WTC11 (cell line): ENCODE measurements at regions not wholly inside any gene's neighbourhood (a gene's known extent, or its start where the extent isn't known, plus 50 kb on each side); places are given as distances from the start of the nearest gene placed in this dataset.

Source experiments
- ATF3 ChIP-seq: sonication (generic); formaldehyde crosslinking; conservative IDR thresholded peaks from 2 replicates; pipeline ENCODE4 v1.8.1; 2022; ENCODE audit warnings: mild to moderate bottlenecking, missing genetic modification reagents
- CREB1 ChIP-seq: sonication (generic); formaldehyde crosslinking; IDR thresholded peaks from 2 replicates; pipeline ENCODE4 v1.8.0; 2023; ENCODE audit warnings: mild to moderate bottlenecking, missing genetic modification reagents
- CTCF ChIP-seq: fragments of 200-600 bp; IDR thresholded peaks from 2 replicates; pipeline ENCODE4 v1.8.0; 2022; ENCODE audit warnings: antibody characterized with exemption
- FOXJ3 ChIP-seq: sonication (generic); formaldehyde crosslinking; IDR thresholded peaks from 2 replicates; pipeline ENCODE4 v1.9.0; 2021; ENCODE audit warnings: missing genetic modification reagents, mild to moderate bottlenecking, borderline replicate concordance
- MAX ChIP-seq: sonication (generic); formaldehyde crosslinking; IDR thresholded peaks from 2 replicates; pipeline ENCODE4 v1.8.0; 2022; ENCODE audit warnings: mild to moderate bottlenecking, missing genetic modification reagents
- NFYB ChIP-seq: sonication (generic); formaldehyde crosslinking; conservative IDR thresholded peaks from 2 replicates; pipeline ENCODE4 v1.8.0; 2022; ENCODE audit warnings: low read depth, missing genetic modification reagents
- ZNF121 ChIP-seq: sonication (generic); formaldehyde crosslinking; IDR thresholded peaks from 2 replicates; pipeline ENCODE4 v1.8.0; 2023; ENCODE audit warnings: missing genetic modification reagents
- TF ChIP-seq, protein P1 (sequence below): sonication (generic); formaldehyde crosslinking; IDR thresholded peaks from 2 replicates; pipeline ENCODE4 v1.8.1; 2022; ENCODE audit warnings: mild to moderate bottlenecking, missing genetic modification reagents, moderate library complexity, borderline replicate concordance
- TF ChIP-seq, protein P2 (sequence below): sonication (generic); formaldehyde crosslinking; IDR thresholded peaks from 2 replicates; pipeline ENCODE4 v1.8.1; 2022; ENCODE audit warnings: mild to moderate bottlenecking, moderate library complexity, missing genetic modification reagents
- TF ChIP-seq, protein P3 (sequence below): sonication (generic); formaldehyde crosslinking; IDR thresholded peaks from 2 replicates; pipeline ENCODE4 v1.8.1; 2023; ENCODE audit warnings: mild to moderate bottlenecking, missing genetic modification reagents, moderate library complexity

GRCh38 chr2:216989340-216990129 lies 129.7 kb upstream of the TNP1 start:
- no peak for TF ChIP-seq NFYB
- TF ChIP-seq CTCF = no peak
- TF ChIP-seq ATF3 = no peak
- TF ChIP-seq ZNF121 = no peak
- no peak for TF ChIP-seq MAX (CRISPR knock-in tag)
- TF ChIP-seq CREB1 = no peak
- TF ChIP-seq, protein P1, sequence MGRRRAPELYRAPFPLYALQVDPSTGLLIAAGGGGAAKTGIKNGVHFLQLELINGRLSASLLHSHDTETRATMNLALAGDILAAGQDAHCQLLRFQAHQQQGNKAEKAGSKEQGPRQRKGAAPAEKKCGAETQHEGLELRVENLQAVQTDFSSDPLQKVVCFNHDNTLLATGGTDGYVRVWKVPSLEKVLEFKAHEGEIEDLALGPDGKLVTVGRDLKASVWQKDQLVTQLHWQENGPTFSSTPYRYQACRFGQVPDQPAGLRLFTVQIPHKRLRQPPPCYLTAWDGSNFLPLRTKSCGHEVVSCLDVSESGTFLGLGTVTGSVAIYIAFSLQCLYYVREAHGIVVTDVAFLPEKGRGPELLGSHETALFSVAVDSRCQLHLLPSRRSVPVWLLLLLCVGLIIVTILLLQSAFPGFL = no peak
- TF ChIP-seq FOXJ3 (CRISPR knock-in tag) = no peak
- TF ChIP-seq, protein P2, sequence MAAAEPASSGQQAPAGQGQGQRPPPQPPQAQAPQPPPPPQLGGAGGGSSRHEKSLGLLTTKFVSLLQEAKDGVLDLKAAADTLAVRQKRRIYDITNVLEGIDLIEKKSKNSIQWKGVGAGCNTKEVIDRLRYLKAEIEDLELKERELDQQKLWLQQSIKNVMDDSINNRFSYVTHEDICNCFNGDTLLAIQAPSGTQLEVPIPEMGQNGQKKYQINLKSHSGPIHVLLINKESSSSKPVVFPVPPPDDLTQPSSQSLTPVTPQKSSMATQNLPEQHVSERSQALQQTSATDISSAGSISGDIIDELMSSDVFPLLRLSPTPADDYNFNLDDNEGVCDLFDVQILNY (CRISPR knock-in tag) = no peak
- TF ChIP-seq, protein P3, sequence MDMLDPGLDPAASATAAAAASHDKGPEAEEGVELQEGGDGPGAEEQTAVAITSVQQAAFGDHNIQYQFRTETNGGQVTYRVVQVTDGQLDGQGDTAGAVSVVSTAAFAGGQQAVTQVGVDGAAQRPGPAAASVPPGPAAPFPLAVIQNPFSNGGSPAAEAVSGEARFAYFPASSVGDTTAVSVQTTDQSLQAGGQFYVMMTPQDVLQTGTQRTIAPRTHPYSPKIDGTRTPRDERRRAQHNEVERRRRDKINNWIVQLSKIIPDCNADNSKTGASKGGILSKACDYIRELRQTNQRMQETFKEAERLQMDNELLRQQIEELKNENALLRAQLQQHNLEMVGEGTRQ (CRISPR knock-in tag) = no peak
